ENCODE measurements at regions not wholly inside any gene's neighbourhood (a gene's known extent, or its start where the extent isn't known, plus 50 kb on each side); places are given as distances from the start of the nearest gene placed in this dataset.

GRCh38 chr4:126215759-126216158 lies 901.0 kb downstream of the FAT4 start:
- no peaks in the 10 kb centered on the region for H3K27me3 Mint-ChIP-seq (ENCODE audit: low read depth)
- H3K4me3 Mint-ChIP-seq: no peak overlapping the region
- peaks cover 5% of the 10 kb centered on the region for H3K4me1 Mint-ChIP-seq
- no peak for DNase-seq (ENCODE audit: low spot score in 2 of 2, unreplicated experiment in 2 of 2)
- H3K27ac Mint-ChIP-seq: no peak overlapping the region
- H3K9me3 Mint-ChIP-seq: no peaks in the 10 kb centered on the region
- H3K36me3 Mint-ChIP-seq: no peaks in the 10 kb centered on the region
- no peak for TF ChIP-seq CTCF (IDR thresholded peaks at IDR 0.05; ENCODE audit: unreplicated experiment)

DNA sequence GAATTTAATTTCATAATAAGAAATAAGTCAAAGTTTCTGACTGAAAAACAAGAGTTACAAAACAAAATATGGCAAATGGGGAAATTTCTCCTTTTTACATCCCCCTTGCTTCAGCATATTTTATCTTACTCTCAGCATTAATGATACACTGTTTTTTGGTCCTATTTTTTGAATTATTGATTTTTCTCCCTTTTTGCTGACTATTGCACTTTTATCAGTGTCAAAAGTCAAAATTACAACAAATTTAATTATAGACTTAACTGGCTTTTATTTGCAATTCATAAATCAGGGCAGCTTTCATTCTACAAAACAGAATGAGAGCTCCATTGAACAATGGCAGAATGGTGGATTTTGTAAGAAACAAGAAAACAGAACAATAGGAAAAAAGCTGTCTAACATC lies 901.9 kb downstream of the FAT4 start:
- Mint-ChIP-seq H3K27ac (no peak overlapping the region), H3K9me3 (no peaks in the 10 kb centered on the region), H3K36me3 (no peaks in the 10 kb centered on the region), H3K27me3 (ENCODE audit: low read depth) (no peaks in the 10 kb centered on the region), H3K4me1 (peaks cover 5% of the 10 kb centered on the region), H3K4me3 (no peak overlapping the region)
- no peak for DNase-seq (ENCODE audit: low spot score in 2 of 2, unreplicated experiment in 2 of 2)
- TF ChIP-seq CTCF (IDR thresholded peaks at IDR 0.05; ENCODE audit: unreplicated experiment): no peak

GRCh38 chr4:126221282-126221681 lies 906.5 kb downstream of the FAT4 start:
- DNase-seq (ENCODE audit: low spot score in 2 of 2, unreplicated experiment in 2 of 2): no peak
- no peaks in the 10 kb centered on the region for H3K36me3 Mint-ChIP-seq
- no peak overlapping the region for H3K27ac Mint-ChIP-seq
- peaks cover 3% of the 10 kb centered on the region for H3K4me1 Mint-ChIP-seq
- no peak overlapping the region for H3K4me3 Mint-ChIP-seq
- no peak for TF ChIP-seq CTCF (IDR thresholded peaks at IDR 0.05; ENCODE audit: unreplicated experiment)
- H3K27me3 Mint-ChIP-seq (ENCODE audit: low read depth): no peaks in the 10 kb centered on the region
- no peaks in the 10 kb centered on the region for H3K9me3 Mint-ChIP-seq

- Mint-ChIP-seq H3K27me3 (ENCODE audit: low read depth) (no peaks in the 10 kb centered on the region), H3K4me1 (peaks cover 1% of the 10 kb centered on the region), H3K9me3 (no peaks in the 10 kb centered on the region), H3K27ac (peak overlapping the region; percentile 7), H3K36me3 (no peaks in the 10 kb centered on the region), H3K4me3 (no peak overlapping the region)
- no peak for DNase-seq (ENCODE audit: low spot score in 2 of 2, unreplicated experiment in 2 of 2)
- no peak for TF ChIP-seq CTCF (IDR thresholded peaks at IDR 0.05; ENCODE audit: unreplicated experiment)
Observed at GRCh38 chr4:126221717-126222340, 907.1 kb downstream of the FAT4 start.

- no peaks in the 10 kb centered on the region for H3K9me3 Mint-ChIP-seq
- DNase-seq (ENCODE audit: low spot score in 2 of 2, unreplicated experiment in 2 of 2): no peak
- TF ChIP-seq CTCF (IDR thresholded peaks at IDR 0.05; ENCODE audit: unreplicated experiment): peak; percentile 65
- H3K27ac Mint-ChIP-seq: no peak overlapping the region
- no peak overlapping the region for H3K4me3 Mint-ChIP-seq
- no peaks in the 10 kb centered on the region for H3K27me3 Mint-ChIP-seq (ENCODE audit: low read depth)
- H3K4me1 Mint-ChIP-seq: peaks cover 1% of the 10 kb centered on the region
- H3K36me3 Mint-ChIP-seq: no peaks in the 10 kb centered on the region
Observed at GRCh38 chr4:126223784-126224407, 909.1 kb downstream of the FAT4 start.
